Type B pancreatic cell (in vitro differentiated cells): ENCODE measurements at regions not wholly inside any gene's neighbourhood (a gene's known extent, or its start where the extent isn't known, plus 50 kb on each side); places are given as distances from the start of the nearest gene placed in this dataset.

Experiments
- DNase-seq: peaks from one replicate; pipeline ENCODE4 v3.0.0; 2021; ENCODE audit warnings: mixed read lengths; ENCODE audit not compliant: unreplicated experiment; ENCODE audit errors: extremely low spot score
- H3K27ac Mint-ChIP-seq: 2 replicates; pipeline ENCODE4 v1.8.0; 2021; ENCODE audit warnings: mild to moderate bottlenecking, mixed read lengths
- H3K27me3 Mint-ChIP-seq: 2 replicates; pipeline ENCODE4 v1.8.0; 2021; ENCODE audit warnings: mixed read lengths
- H3K36me3 Mint-ChIP-seq: 2 replicates; pipeline ENCODE4 v1.8.0; 2021; ENCODE audit warnings: mixed read lengths
- H3K4me1 Mint-ChIP-seq: one replicate; pipeline ENCODE4 v1.8.0; 2021; ENCODE audit warnings: mixed read lengths; ENCODE audit not compliant: unreplicated experiment
- H3K4me3 Mint-ChIP-seq: 2 replicates; pipeline ENCODE4 v1.8.0; 2021; ENCODE audit warnings: mild to moderate bottlenecking, mixed read lengths
- H3K9me3 Mint-ChIP-seq: 2 replicates; pipeline ENCODE4 v1.8.0; 2021; ENCODE audit warnings: mixed read lengths
- TF ChIP-seq, protein P1 (sequence below): fragments of 200-600 bp; sonication (generic); conservative IDR thresholded peaks from 2 replicates; pipeline ENCODE4 v1.5.0; 2021; ENCODE audit warnings: antibody characterized with exemption, mild to moderate bottlenecking

DNA sequence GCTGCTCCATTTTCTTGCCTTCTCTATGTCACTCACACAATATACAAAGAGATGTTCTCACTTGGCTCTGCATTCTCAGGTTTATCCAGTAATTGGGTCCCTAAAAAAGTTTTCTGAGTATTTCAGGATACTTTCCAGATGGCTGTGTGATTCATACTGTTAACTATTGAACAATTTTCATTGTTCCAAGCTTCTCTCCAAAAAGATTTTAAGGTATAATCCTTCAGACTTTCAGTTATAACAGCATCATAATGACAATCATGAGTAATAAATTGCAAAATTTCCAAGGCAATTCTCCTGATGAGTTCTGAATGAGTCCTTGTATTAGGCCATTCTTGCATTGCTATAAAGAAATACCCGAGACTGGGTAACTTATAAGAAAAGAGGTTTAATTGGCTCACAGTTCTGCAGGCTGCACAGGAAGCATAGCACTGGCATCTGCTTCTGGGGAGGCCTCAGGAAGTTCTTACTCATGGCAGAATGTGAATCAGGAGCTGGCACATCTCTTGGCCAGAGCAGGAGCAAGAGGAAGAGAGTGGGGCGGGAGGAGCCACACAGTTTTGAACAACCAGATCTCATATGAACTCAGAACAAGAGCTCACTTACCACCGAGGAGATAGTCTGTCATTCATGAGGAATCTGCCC lies 148.1 kb downstream of the SLC16A9 start:
- no peak for DNase-seq
- Mint-ChIP-seq H3K4me3 (no peak overlapping the region), H3K27ac (no peak overlapping the region), H3K9me3 (peaks cover 5% of the 10 kb centered on the region), H3K27me3 (no peaks in the 10 kb centered on the region), H3K36me3 (no peaks in the 10 kb centered on the region), H3K4me1 (peaks cover 29% of the 10 kb centered on the region)
- TF ChIP-seq, protein P1, sequence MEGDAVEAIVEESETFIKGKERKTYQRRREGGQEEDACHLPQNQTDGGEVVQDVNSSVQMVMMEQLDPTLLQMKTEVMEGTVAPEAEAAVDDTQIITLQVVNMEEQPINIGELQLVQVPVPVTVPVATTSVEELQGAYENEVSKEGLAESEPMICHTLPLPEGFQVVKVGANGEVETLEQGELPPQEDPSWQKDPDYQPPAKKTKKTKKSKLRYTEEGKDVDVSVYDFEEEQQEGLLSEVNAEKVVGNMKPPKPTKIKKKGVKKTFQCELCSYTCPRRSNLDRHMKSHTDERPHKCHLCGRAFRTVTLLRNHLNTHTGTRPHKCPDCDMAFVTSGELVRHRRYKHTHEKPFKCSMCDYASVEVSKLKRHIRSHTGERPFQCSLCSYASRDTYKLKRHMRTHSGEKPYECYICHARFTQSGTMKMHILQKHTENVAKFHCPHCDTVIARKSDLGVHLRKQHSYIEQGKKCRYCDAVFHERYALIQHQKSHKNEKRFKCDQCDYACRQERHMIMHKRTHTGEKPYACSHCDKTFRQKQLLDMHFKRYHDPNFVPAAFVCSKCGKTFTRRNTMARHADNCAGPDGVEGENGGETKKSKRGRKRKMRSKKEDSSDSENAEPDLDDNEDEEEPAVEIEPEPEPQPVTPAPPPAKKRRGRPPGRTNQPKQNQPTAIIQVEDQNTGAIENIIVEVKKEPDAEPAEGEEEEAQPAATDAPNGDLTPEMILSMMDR, result no peak

DNA sequence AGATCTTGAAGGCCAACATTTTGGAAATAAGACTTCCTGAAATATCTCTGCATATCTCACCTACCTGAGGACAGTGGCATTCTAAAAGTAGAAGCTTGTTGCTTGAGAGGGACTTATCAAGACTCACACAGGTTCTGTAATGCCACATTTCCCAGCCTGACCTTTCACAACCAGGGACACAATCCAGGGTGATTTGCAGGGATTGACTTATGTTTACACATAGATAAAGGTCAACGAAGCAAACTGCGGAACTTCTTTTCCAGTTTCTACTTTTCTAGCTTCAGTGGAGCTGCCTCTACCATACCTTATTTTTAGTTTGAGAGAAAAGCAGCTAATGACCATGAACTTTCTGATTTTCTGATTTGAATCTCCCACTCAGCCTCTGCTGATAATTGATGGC lies 148.7 kb downstream of the SLC16A9 start:
- peaks cover 29% of the 10 kb centered on the region for H3K4me1 Mint-ChIP-seq
- no peaks in the 10 kb centered on the region for H3K36me3 Mint-ChIP-seq
- peaks cover 5% of the 10 kb centered on the region for H3K9me3 Mint-ChIP-seq
- no peak overlapping the region for H3K4me3 Mint-ChIP-seq
- H3K27ac Mint-ChIP-seq, result no peak overlapping the region
- TF ChIP-seq, protein P1, result no peak
- H3K27me3 Mint-ChIP-seq, result no peaks in the 10 kb centered on the region
- no peak for DNase-seq

DNA sequence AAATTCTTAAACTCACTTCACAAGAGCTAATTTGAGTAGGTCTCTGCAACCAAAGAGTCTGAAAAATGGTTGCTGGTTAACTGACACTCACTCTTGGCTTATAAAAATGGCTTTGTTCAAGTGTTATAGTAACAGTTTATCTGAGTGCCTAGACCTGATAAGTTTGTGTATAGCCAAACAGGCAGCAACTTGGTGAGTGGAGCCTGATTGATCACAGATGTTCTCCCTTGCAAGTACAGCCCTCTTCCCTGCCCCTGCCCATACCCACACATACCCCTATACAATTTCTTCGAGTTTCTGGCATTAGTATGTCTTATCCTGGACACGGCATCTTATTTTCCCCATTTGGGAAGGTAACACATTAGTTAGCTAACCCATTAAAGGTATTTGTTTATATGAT lies 149.5 kb downstream of the SLC16A9 start:
- Mint-ChIP-seq H3K9me3 (peaks cover 5% of the 10 kb centered on the region), H3K4me3 (no peak overlapping the region), H3K27me3 (no peaks in the 10 kb centered on the region), H3K27ac (no peak overlapping the region), H3K36me3 (no peaks in the 10 kb centered on the region), H3K4me1 (peaks cover 29% of the 10 kb centered on the region)
- no peak for DNase-seq
- TF ChIP-seq, protein P1, result no peak

DNA sequence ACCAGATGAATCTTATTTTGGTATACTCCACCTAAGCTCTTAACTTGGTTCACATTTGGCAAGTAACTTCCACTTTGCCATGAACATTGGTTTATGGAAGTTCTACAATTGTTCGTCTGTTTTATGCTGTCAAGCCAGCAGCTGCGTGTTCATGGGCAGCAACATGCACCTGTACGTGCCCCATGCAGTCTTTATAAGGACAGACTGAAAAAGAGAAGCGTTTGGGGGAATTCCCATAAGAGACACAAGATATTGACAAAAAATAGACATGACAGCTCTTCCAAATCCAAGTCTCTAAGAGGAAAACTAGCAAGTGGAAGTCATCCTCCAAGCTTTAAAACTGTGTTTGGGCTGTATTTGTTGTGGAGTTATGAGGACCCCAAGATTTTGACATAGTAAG lies 151.6 kb downstream of the SLC16A9 start:
- H3K4me3 Mint-ChIP-seq, result no peak overlapping the region

DNA sequence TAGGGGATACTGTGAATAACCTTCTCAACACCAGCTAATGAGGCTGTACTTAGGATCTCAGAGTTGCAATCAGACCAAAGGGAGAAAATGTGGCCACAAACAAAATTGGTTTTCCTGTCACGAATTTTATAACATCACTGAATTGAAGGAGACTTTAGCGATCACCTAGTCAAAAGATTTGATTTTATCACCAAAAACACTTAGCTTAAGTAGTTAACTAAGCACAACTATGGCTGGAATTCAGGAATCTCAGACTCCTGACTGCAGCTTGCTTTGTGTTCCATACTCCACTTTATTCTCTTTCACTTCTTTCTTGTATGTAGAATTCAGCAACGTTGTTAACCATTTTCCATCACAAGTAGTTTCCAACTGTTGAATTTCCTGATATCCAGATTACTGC lies 152.0 kb downstream of the SLC16A9 start:
- H3K36me3 Mint-ChIP-seq, result no peaks in the 10 kb centered on the region

More for the DNA sequence above, 151.6 kb downstream of the SLC16A9 start:
- no peak for DNase-seq
- Mint-ChIP-seq H3K9me3 (peaks cover 9% of the 10 kb centered on the region), H3K4me1 (peaks cover 48% of the 10 kb centered on the region), H3K36me3 (no peaks in the 10 kb centered on the region), H3K27me3 (no peaks in the 10 kb centered on the region), H3K27ac (no peak overlapping the region)
- TF ChIP-seq, protein P1, result no peak

More for the DNA sequence above, 152.0 kb downstream of the SLC16A9 start:
- H3K27ac Mint-ChIP-seq, result no peak overlapping the region
- TF ChIP-seq, protein P1, result no peak
- H3K4me3 Mint-ChIP-seq, result no peak overlapping the region
- H3K9me3 Mint-ChIP-seq, result peaks cover 9% of the 10 kb centered on the region
- H3K27me3 Mint-ChIP-seq, result no peaks in the 10 kb centered on the region
- DNase-seq, result no peak
- peaks cover 49% of the 10 kb centered on the region for H3K4me1 Mint-ChIP-seq
